GM12878 (cell line): ENCODE measurements at regions not wholly inside any gene's neighbourhood (a gene's known extent, or its start where the extent isn't known, plus 50 kb on each side); places are given as distances from the start of the nearest gene placed in this dataset.

Experiments used
- ATAC-seq: fragments of 200-7000 bp; cut with Tn5 transposase; 3 replicates; pipeline ENCODE4 v1.9.1; 2020; ENCODE audit warnings: mild to moderate bottlenecking, moderate library complexity
- BruUV-seq: library from RNA; stranded (reverse); fragments of 400-500 nt; replicated peaks from 2 replicates; lab custom pipeline; 2021; lab: Mats Ljungman, UMichigan
- CTCF ChIA-PET: fragments of 300-600 bp; sonication (Branson Sonifier 250); formaldehyde crosslinking; extraction: SDS; loops from one replicate; lab custom pipeline; 2021; ENCODE audit warnings: inconsistent platforms; lab: Yijun Ruan, JAX
- POLR2A ChIA-PET: fragments of 350-600 bp; formaldehyde crosslinking; extraction: SDS; loops from one replicate; lab custom pipeline; 2021; ENCODE audit warnings: inconsistent platforms; lab: Charles Lee
- RAD21 ChIA-PET: fragments of 300-600 bp; sonication (Branson Sonifier 250); formaldehyde crosslinking; loops from one replicate; lab custom pipeline; 2023; ENCODE audit warnings: antibody characterized with exemption; ENCODE audit not compliant: unreplicated experiment; lab: Charles Lee
- SMC1A ChIA-PET: fragments of 300-600 bp; sonication (Branson Sonifier 250); formaldehyde crosslinking; loops from one replicate; lab custom pipeline; 2023; ENCODE audit not compliant: unreplicated experiment, uncharacterized antibody; lab: Charles Lee
- DNase-seq: peaks from one replicate; pipeline ENCODE4 v3.0.0-alpha.2; 2011; ENCODE audit warnings: low read depth, low spot score
- FAIRE-seq: peaks from 3 replicates; lab custom pipeline; 2011; peaks lifted over from hg19 to GRCh38; lab: Jason Lieb, UNC
- H2AFZ ChIP-seq: 2 replicates; pipeline ENCODE4 v1.6.0; 2011; ENCODE audit warnings: low read depth, low read length, control low read depth; ENCODE audit not compliant: control insufficient read depth
- H3K27ac ChIP-seq: 2 replicates; pipeline ENCODE4 v1.5.1; 2011; ENCODE audit warnings: control low read depth; ENCODE audit not compliant: control insufficient read depth, insufficient read depth
- H3K27me3 ChIP-seq, 2 experiments: replicated peaks in 1 of 2; 2 replicates each; pipeline versions ENCODE4 v1.6.0 to v1.6.1; 2011; ENCODE audit warnings: low read length in 1 of 2; ENCODE audit not compliant: control insufficient read depth in 2 of 2, insufficient read depth in 2 of 2
- H3K36me3 ChIP-seq, 2 experiments: 2 replicates each; pipeline ENCODE4 v1.5.1; 2011; ENCODE audit warnings: low read length in 1 of 2; ENCODE audit not compliant: control insufficient read depth in 2 of 2, insufficient read depth in 2 of 2
- H3K4me1 ChIP-seq: 2 replicates; pipeline ENCODE4 v1.6.1; 2011; ENCODE audit warnings: mild to moderate bottlenecking, low read length, moderate library complexity, mixed read lengths; ENCODE audit not compliant: control insufficient read depth, insufficient read depth
- H3K4me2 ChIP-seq: 2 replicates; pipeline ENCODE4 v1.6.0; 2011; ENCODE audit warnings: control low read depth; ENCODE audit not compliant: control insufficient read depth, insufficient read depth
- H3K4me3 ChIP-seq: fragments of 200-600 bp; sonication (generic); 2 replicates; pipeline ENCODE4 v1.5.1; 2016
- H3K79me2 ChIP-seq: 2 replicates; pipeline ENCODE4 v1.6.0; 2011; ENCODE audit warnings: low read length; ENCODE audit not compliant: control insufficient read depth, insufficient read depth
- H3K9ac ChIP-seq: 2 replicates; pipeline ENCODE4 v1.8.0; 2011; ENCODE audit warnings: low read length, control low read depth, mixed read lengths; ENCODE audit not compliant: control insufficient read depth, insufficient read depth
- H3K9me3 ChIP-seq: replicated peaks from 3 replicates; pipeline ENCODE4 v1.5.1; 2011; ENCODE audit warnings: mild to moderate bottlenecking, low read length; ENCODE audit not compliant: control insufficient read depth, insufficient read depth
- H4K20me1 ChIP-seq: 2 replicates; pipeline ENCODE4 v1.6.0; 2011; ENCODE audit not compliant: control insufficient read depth, insufficient read depth
- CUX1 ChIP-seq: IDR thresholded peaks from 2 replicates; pipeline ENCODE4 v1.6.1; 2012; ENCODE audit warnings: improper control_type of control experiment, low read depth, low read length; ENCODE audit not compliant: insufficient replicate concordance
- ELK1 ChIP-seq: IDR thresholded peaks from 2 replicates; pipeline ENCODE4 v1.6.1; 2012; ENCODE audit warnings: low read depth, low read length, improper control_type of control experiment
- JUND ChIP-seq: IDR thresholded peaks from 2 replicates; pipeline ENCODE4 v1.6.1; 2012; ENCODE audit warnings: low read depth, mild to moderate bottlenecking, low read length, improper control_type of control experiment, moderate library complexity
- MAX ChIP-seq: IDR thresholded peaks from 2 replicates; pipeline ENCODE4 v1.6.1; 2012; ENCODE audit warnings: low read depth, low read length, improper control_type of control experiment
- NKRF ChIP-seq: fragments of 450-650 bp; conservative IDR thresholded peaks from 2 replicates; pipeline ENCODE4 v1.6.1; 2017; ENCODE audit warnings: mild to moderate bottlenecking, moderate library complexity
- PBX3 ChIP-seq: IDR thresholded peaks from 2 replicates; pipeline ENCODE4 v1.6.1; 2011; ENCODE audit warnings: mild to moderate bottlenecking, low read depth, low read length, moderate library complexity; ENCODE audit not compliant: insufficient replicate concordance
- TBL1XR1 ChIP-seq: IDR thresholded peaks from 2 replicates; pipeline ENCODE4 v1.6.1; 2012; ENCODE audit warnings: low read depth, low read length, improper control_type of control experiment
- USF1 ChIP-seq: IDR thresholded peaks from 2 replicates; pipeline ENCODE4 v1.6.1; 2011; ENCODE audit warnings: borderline replicate concordance, low read depth, mild to moderate bottlenecking, moderate library complexity, mixed read lengths, low read length; ENCODE audit not compliant: insufficient read depth; ENCODE audit errors: extremely low read length
- WGBS: methylation state at CpG from one replicate; pipeline ENCODE4 v1.1.6; 2016; ENCODE audit warnings: low lambda C conversion rate; ENCODE audit not compliant: insufficient replicate concordance, insufficient coverage; ENCODE audit errors: missing lambda C conversion rate; 5-methylcytosine and 5-hydroxymethylcytosine counted together
- in situ Hi-C: fragments of 300-500 bp; cut with MboI; formaldehyde crosslinking; loops from 9 replicates; pipeline ENCODE4 v1.14.3; 2018; ENCODE audit warnings: mixed read lengths
- intact Hi-C: fragments of 100-400 bp; cut with micrococcal nuclease; formaldehyde crosslinking; loops from one replicate; pipeline ENCODE4 v1.14.2; 2022; ENCODE audit not compliant: unreplicated experiment

- in situ Hi-C loops = no loop called here
- Histone ChIP-seq H3K79me2 (no peaks in the 10 kb centered on the region), H3K36me3 (no peaks in the 10 kb centered on the region), H3K4me2 (no peak overlapping the region), H3K27me3 (no peaks in the 10 kb centered on the region; a peak in 1 of 4 replicates), H3K4me3 (no peak overlapping the region), H2AFZ (no peak overlapping the region), H3K4me1 (peaks cover 10% of the 10 kb centered on the region), H3K9me3 (no peaks in the 10 kb centered on the region; the same call in 2 of the 3 replicates), H3K27ac (no peak overlapping the region), H3K9ac (no peak overlapping the region), H4K20me1 (no peaks in the 10 kb centered on the region)
- RAD21 ChIA-PET = no interaction called here
- TF ChIP-seq MAX (no peak), PBX3 (no peak), ELK1 (no peak), CUX1 (no peak), JUND (no peak), NKRF (no peak), TBL1XR1 (no peak), USF1 (no peak)
- intact Hi-C loops = no loop called here
- BruUV-seq = no TSS peak
- SMC1A ChIA-PET = no interaction called here
- ATAC-seq = no peak
- FAIRE-seq = no peak
- DNase-seq = no peak
- 19% methylated on average over 2 of the region's 2 CpGs for WGBS
- CTCF ChIA-PET = interaction anchor here (0.8 to 2.6 kb wide), 3 partner anchors 10 to 16 kb away, joined by 3 to 6 read pairs (median 3); no protein-coding TSS in a partner anchor
- POLR2A ChIA-PET = no interaction called here
Measured at GRCh38 chr10:84012431-84012830, 126.9 kb upstream of the GHITM start.
